Gastrocnemius medialis (tissue), 4 donors: ENCODE measurements at regions not wholly inside any gene's neighbourhood (a gene's known extent, or its start where the extent isn't known, plus 50 kb on each side); places are given as distances from the start of the nearest gene placed in this dataset.
"Not testable (repeated sequence)": the region's sequence is repeated elsewhere in the genome, so short reads cannot be mapped to it uniquely, and the experiment has no call there.

Source experiments
- ATAC-seq, 2 donors: fragments of 150-250 bp; one replicate each; pipeline ENCODE4 v1.9.1; 2016
- DNase-seq, 2 donors: peaks; one replicate each; pipeline ENCODE4 v3.0.0-alpha.2; 2019
- H3K27ac ChIP-seq, 4 donors: fragments of 200-600 bp; sonication (generic); 1 replicate in 1 of 4; 2 replicates in 3 of 4; pipeline ENCODE4 v1.5.1; 2016 to 2018; ENCODE audit warnings: mild to moderate bottlenecking in 2 of 4, moderate library complexity in 1 of 4
- H3K27me3 ChIP-seq, 3 donors: fragments of 200-600 bp; sonication (generic) in 2 of 3; 1 replicate in 1 of 3; 2 replicates in 2 of 3; pipeline versions ENCODE4 v1.5.1 to v1.6.0; 2016 to 2019; ENCODE audit warnings: mild to moderate bottlenecking in 1 of 3, moderate library complexity in 1 of 3
- H3K36me3 ChIP-seq, 2 donors: fragments of 200-600 bp; sonication (generic) in 1 of 2; one replicate each; pipeline ENCODE4 v1.5.1; 2017 to 2018
- H3K4me1 ChIP-seq, 2 donors: fragments of 200-600 bp; sonication (generic) in 1 of 2; one replicate each; pipeline ENCODE4 v1.5.1; 2016 to 2017; ENCODE audit warnings: mild to moderate bottlenecking in 2 of 2
- H3K4me3 ChIP-seq, 4 donors: fragments of 200-600 bp; sonication (generic) in 3 of 4; 1 replicate in 1 of 4; 2 replicates in 3 of 4; pipeline ENCODE4 v1.5.1; 2016 to 2019; ENCODE audit warnings: mild to moderate bottlenecking in 2 of 4
- H3K9me3 ChIP-seq, 3 donors: fragments of 200-600 bp; sonication (generic) in 2 of 3; 1 replicate in 1 of 3; 2 replicates in 2 of 3; pipeline ENCODE4 v1.5.1; 2016 to 2019
- in situ Hi-C, 4 donors: fragments of 200-750 bp; cut with MboI; loops; one replicate each; pipeline versions ENCODE4 v1.15.0 to v1.8.0; 2017; ENCODE audit warnings: low sequenced_read_pairs in 4 of 4
- intact Hi-C: fragments of 100-400 bp; cut with DNase I; formaldehyde crosslinking; loops from one replicate; pipeline ENCODE4 v1.15.1; 2023; ENCODE audit warnings: low total_unique reads

- H3K9me3 ChIP-seq, ATAC-seq, H3K36me3 ChIP-seq, H3K4me3 ChIP-seq, H3K4me1 ChIP-seq, H3K27me3 ChIP-seq, intact Hi-C loops, H3K27ac ChIP-seq, in situ Hi-C loops, DNase-seq: not testable (repeated sequence)
These were observed 146.7 kb downstream of the OR4F15 start for GRCh38 chr15:101958656-101959055.

GRCh38 chr15:101961263-101961662, 149.3 kb downstream of the OR4F15 start:
- H3K27ac ChIP-seq, intact Hi-C loops, H3K27me3 ChIP-seq, H3K9me3 ChIP-seq, in situ Hi-C loops, H3K36me3 ChIP-seq, ATAC-seq, DNase-seq: not testable (repeated sequence)
- Histone ChIP-seq H3K4me1 (peaks cover 12 to 14% of the 10 kb centered on the region in 2 donors), H3K4me3 (peak overlapping the region in 1 of 4 donors; percentile 58)

DNA sequence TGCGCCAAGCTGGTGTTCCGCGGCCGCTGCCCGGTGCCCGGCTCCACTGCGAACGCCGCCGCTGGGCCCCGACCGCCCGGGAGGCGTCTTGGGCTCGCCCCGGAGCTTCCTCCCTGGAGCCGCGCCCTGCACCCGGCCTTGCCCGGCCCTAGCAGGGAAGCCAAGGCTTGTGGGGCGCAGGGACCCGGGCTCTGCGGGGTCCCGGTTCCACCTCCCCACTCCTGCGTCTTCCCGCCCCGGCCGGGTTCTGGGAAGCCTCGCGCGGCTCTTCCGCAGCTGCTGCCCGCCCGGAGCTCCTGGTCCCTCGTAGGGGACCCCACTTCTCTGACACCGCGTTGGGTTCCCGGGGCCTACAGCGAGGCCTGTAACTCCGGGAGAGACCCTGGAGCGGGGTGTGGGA, 149.8 kb downstream of the OR4F15 start:
- H3K9me3 ChIP-seq, intact Hi-C loops, H3K36me3 ChIP-seq, ATAC-seq, in situ Hi-C loops, DNase-seq, H3K27me3 ChIP-seq: not testable (repeated sequence)
- peak overlapping the region in 1 of 4 donors; percentile 59 for H3K4me3 ChIP-seq
- peak overlapping the region in 1 of 4 donors; percentile 28 for H3K27ac ChIP-seq
- H3K4me1 ChIP-seq: peaks cover 12 to 14% of the 10 kb centered on the region in 2 donors

GRCh38 chr15:101963687-101964086, 151.7 kb downstream of the OR4F15 start:
- in situ Hi-C loops, ATAC-seq, H3K27ac ChIP-seq, H3K4me3 ChIP-seq, H3K9me3 ChIP-seq, H3K27me3 ChIP-seq, H3K36me3 ChIP-seq, DNase-seq, intact Hi-C loops: not testable (repeated sequence)
- H3K4me1 ChIP-seq: peaks cover 12 to 14% of the 10 kb centered on the region in 2 donors

GRCh38 chr15:101965353-101965752, 153.4 kb downstream of the OR4F15 start:
- intact Hi-C loops, H3K9me3 ChIP-seq, in situ Hi-C loops, H3K4me3 ChIP-seq, H3K27me3 ChIP-seq, ATAC-seq, DNase-seq, H3K36me3 ChIP-seq, H3K27ac ChIP-seq: not testable (repeated sequence)
- peaks cover 12 to 14% of the 10 kb centered on the region in 2 donors for H3K4me1 ChIP-seq

GRCh38 chr15:101965860-101966259, 153.9 kb downstream of the OR4F15 start:
- ATAC-seq, H3K36me3 ChIP-seq, H3K9me3 ChIP-seq, H3K4me3 ChIP-seq, in situ Hi-C loops, H3K27ac ChIP-seq, H3K27me3 ChIP-seq, DNase-seq, intact Hi-C loops: not testable (repeated sequence)
- peaks cover 12 to 14% of the 10 kb centered on the region in 2 donors for H3K4me1 ChIP-seq

- H3K36me3 ChIP-seq, in situ Hi-C loops, H3K4me3 ChIP-seq, intact Hi-C loops, H3K27me3 ChIP-seq, DNase-seq, ATAC-seq, H3K27ac ChIP-seq, H3K9me3 ChIP-seq: not testable (repeated sequence)
- peaks cover 12 to 14% of the 10 kb centered on the region in 2 donors for H3K4me1 ChIP-seq
These were observed 155.4 kb downstream of the OR4F15 start for GRCh38 chr15:101967364-101967763.

DNA sequence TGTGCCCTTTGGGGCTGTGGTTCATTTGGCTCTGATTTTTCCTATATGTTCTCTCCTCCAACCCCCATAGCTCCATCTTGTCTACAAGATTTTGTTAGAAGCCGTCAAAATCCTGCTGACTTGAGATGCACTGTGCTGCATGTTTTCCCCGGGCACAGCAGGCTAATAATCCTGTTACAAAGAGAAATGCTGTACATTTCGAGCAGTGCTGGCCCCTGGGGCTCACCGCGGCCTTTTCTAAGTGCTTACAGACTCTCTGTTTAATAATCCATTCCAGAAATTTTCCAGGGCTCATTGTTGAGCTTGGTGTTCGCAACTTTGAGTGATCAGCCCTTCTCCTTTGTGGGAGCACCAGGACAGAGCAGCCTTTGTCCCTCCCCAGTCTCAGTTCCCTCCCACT, 158.6 kb downstream of the OR4F15 start:
- H3K4me3 ChIP-seq, H3K27me3 ChIP-seq, H3K9me3 ChIP-seq, H3K4me1 ChIP-seq, intact Hi-C loops, H3K27ac ChIP-seq, DNase-seq, ATAC-seq, in situ Hi-C loops, H3K36me3 ChIP-seq: not testable (repeated sequence)

DNA sequence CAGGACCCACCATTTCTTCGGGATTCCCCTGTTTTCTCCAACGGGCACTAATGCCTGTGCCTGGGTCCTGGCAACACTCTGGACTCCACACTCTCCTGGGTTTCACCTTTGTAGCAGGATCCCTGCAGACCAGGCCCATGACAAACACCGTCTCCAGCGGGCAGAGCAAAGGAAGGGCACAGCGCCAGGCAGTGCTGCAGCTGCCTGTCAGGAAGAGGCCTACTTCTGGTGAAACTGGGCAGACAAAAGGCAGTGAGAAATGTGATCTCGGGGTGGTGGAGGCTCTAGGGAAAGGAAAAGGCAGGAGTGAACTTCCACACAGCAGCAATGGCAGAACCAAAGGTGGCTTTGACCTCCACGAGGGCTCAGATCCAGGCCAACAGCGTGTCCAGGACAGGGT, 165.3 kb downstream of the OR4F15 start:
- H3K9me3 ChIP-seq, H3K36me3 ChIP-seq, ATAC-seq, H3K27me3 ChIP-seq, H3K4me3 ChIP-seq, DNase-seq, in situ Hi-C loops, intact Hi-C loops, H3K27ac ChIP-seq, H3K4me1 ChIP-seq: not testable (repeated sequence)

DNA sequence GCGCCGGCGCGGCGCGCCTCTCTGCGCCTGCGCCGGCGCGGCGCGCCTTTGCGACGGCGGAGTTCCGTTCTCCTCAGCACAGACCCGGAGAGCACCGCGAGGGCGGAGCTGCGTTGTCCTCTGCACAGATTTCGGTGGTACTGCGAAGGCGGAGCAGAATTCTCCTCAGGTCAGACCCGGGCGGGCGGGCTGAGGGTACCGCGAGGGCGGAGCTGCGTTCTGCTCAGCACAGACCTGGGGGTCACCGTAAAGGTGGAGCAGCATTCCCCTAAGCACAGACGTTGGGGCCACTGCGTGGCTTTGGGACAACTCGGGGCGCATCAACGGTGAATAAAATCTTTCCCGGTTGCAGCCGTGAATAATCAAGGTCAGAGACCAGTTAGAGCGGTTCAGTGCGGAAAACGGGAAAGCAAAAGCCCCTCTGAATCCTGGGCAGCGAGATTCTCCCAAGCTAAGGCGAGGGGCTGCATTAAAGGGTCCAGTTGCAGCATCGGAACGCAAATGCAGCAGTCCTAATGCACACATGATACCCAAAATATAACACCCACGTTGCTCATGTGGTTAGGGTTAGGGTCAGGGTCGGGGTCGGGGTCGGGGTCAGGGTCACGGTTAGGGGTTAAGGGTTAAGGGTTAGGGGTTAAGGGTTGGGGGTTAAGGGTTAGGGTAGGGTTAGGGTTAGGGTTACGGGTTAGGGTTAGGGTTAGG, 168.4 kb downstream of the OR4F15 start:
- H3K27me3 ChIP-seq, intact Hi-C loops, H3K4me1 ChIP-seq, H3K4me3 ChIP-seq, in situ Hi-C loops, ATAC-seq, H3K27ac ChIP-seq, H3K36me3 ChIP-seq, DNase-seq, H3K9me3 ChIP-seq: not testable (repeated sequence)
